GM18499 (cell line): ENCODE measurements at regions not wholly inside any gene's neighbourhood (a gene's known extent, or its start where the extent isn't known, plus 50 kb on each side); places are given as distances from the start of the nearest gene placed in this dataset.
"Not testable (repeated sequence)": the region's sequence is repeated elsewhere in the genome, so short reads cannot be mapped to it uniquely, and the experiment has no call there.

Experiments used
- ATAC-seq: cut with Tn5 transposase; IDR thresholded peaks from one replicate; pipeline ENCODE4 v1.9.1; 2021; ENCODE audit warnings: moderate number of reproducible peaks; ENCODE audit not compliant: insufficient read depth, unreplicated experiment

GRCh38 chr2:122034777-122035176 is 279.3 kb downstream of the TSN start:
- ATAC-seq = no peak

DNA sequence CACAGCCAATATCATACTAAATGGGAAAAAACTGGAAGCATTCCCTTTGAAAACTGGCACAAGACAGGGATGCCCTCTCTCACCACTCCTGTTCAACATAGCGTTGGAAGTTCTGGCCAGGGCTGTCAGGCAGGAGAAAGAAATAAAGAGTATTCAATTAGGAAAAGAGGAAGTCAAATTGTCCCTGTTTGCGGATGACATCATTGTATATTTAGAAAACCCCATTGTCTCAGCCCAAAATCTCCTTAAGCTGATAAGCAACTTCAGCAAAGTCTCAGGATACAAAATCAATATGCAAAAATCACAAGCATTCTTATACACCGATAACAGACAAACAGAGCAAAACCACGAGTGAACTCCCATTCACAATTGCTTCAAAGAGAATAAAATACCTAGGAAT is 283.4 kb downstream of the TSN start:
- not testable (repeated sequence) for ATAC-seq

GRCh38 chr2:122041455-122041854 is 286.0 kb downstream of the TSN start:
- ATAC-seq = no peak

- ATAC-seq = not testable (repeated sequence)
These were observed 296.2 kb downstream of the TSN start for GRCh38 chr2:122051659-122052058.

- ATAC-seq = no peak
These were observed 300.1 kb downstream of the TSN start for GRCh38 chr2:122055521-122055931.

- no peak for ATAC-seq
These were observed 301.4 kb downstream of the TSN start for GRCh38 chr2:122056853-122057252.

DNA sequence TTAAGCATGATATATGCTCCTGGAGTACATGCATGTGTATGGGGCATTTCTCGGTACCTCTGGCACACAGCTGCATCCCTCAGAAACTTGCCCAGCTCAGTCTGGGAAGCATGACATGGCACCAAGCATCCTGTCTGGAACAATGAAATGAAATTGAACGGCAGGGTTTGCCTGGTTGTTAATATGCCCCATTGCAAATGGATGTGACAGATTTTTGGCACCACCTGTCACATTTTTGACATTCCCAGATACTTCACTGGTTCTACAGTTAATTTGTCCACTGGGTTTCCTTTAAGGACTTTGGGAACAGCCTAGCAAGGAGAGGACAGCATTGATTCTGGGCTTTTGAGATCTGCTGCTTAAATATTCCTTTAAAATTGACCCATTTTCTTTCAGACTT is 305.8 kb downstream of the TSN start:
- ATAC-seq = no peak

- no peak for ATAC-seq
These were observed 306.4 kb downstream of the TSN start for GRCh38 chr2:122061831-122062230.

DNA sequence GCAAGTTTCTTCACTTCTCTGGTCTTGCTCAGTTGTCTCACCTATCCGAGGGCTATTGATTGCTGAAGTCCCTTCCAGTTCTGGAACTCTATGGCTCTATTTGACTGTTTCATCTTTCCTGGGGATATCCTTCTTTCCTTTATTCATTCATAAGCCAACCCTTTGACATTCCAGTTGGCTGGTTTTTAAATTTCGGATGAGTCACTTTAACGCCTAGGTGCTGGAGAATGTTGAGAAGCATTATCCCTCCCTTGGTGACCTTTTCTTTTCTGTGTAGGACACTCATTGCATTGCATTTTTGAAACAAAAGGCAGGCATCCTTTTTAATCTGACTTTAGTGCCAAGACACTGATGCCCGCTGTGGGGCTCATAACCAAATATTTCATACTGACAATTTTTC is 307.1 kb downstream of the TSN start:
- no peak for ATAC-seq

GRCh38 chr2:122063716-122064115 is 308.3 kb downstream of the TSN start:
- no peak for ATAC-seq

DNA sequence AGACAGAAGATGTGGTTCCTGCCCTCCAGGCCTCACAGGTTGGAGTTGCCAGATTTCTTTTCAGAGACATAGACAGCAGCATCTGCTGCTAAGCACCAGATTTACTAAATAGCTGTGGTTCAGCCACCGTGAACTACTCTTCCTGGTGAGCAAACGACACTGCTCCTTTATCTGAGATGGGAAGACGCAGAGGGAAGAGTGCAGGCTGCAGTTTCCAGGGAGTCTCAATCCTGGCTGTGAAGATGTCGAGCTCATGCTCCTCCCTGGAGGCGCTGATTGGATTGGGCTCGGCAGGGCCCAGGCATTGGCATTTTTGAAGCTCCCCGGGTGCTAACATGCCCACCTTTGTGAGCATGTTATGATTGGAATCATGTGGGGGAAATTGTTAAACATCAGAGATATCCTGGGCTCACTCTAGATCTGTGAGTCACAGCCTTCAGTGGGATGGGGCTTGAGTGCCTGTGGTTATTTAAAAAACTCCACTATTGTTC is 314.8 kb downstream of the TSN start:
- ATAC-seq = no peak

DNA sequence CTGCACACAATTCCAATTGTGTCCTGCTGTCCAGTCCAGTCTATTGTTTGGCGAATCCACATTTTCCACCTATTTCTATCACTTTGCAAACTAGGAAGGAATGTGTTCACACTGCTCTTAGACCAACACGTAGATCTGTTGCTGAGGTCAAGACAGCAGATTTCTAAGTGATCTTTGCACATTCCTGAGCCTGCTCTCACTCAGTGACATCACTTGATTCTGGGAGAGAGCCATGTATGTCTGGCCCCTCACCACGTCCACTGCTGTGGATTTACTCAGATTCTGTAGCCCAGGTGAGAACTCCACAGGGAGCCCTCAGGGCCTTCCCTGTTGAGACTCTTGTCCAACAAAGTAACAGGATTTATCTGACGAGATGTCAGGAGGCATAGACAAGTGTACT is 317.2 kb downstream of the TSN start:
- no peak for ATAC-seq

DNA sequence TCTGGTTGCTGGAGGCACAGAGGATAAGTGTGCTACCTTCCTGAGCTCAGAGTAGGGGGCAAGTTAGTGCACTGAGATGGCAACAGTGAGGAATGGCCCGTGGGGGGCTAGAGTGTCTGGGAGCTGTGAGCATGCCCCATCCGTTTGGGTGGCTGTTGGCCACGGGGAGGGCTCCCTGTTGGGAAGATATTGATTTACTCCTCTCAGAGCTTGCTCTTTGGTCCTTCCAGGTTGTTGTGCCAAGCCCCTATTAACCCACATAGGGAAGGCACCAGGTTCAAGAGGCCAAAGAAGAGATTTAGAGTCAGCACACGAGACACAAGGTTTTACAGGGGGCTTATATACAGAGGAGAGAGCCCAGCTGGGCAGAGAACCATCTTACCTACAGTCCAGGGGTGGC is 318.8 kb downstream of the TSN start:
- no peak for ATAC-seq

DNA sequence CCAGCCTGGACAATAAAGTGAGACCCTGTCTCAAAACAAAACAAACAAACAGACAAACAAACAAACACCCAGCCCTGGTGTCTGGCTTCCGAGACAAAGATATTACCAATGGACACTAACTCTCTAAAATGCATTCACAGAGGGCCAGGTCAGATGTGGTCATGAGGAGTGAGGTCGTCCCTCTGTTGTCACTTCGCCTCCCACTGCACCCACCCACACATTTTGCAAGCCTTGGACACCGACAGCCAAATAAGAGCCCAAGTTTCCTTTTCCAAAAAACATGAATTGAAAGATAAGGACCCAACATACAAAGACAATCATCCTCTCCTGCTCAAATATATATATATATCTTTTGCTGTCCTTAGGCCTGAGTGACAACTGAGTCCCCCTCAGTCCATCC is 319.9 kb downstream of the TSN start:
- ATAC-seq = no peak

GRCh38 chr2:122077114-122077513 is 321.7 kb downstream of the TSN start:
- ATAC-seq = no peak

DNA sequence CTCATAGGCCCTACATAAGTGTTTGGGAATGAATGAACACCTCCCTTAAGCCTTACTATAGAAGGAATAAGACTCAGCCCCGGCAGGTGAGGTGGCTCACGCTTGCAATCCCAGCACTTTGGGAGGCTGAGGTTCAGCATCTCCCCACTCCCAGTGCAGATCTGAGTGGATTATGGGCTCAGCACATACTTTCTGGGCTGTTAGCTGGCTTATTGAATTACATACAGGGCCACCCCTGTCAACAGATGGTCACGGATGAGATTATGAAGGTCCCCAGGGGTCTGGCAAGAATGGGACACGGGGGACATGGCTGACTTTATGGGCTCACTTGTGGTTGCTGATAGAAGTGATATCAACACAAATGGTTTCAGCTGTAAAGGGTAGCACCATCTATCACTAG is 322.3 kb downstream of the TSN start:
- ATAC-seq = no peak

- ATAC-seq = no peak
These were observed 323.0 kb downstream of the TSN start for GRCh38 chr2:122078451-122078850.

GRCh38 chr2:122079844-122080243 is 324.4 kb downstream of the TSN start:
- ATAC-seq = no peak

GRCh38 chr2:122080316-122080715 is 324.9 kb downstream of the TSN start:
- ATAC-seq = no peak

- ATAC-seq = no peak
These were observed 325.4 kb downstream of the TSN start for GRCh38 chr2:122080871-122081270.

DNA sequence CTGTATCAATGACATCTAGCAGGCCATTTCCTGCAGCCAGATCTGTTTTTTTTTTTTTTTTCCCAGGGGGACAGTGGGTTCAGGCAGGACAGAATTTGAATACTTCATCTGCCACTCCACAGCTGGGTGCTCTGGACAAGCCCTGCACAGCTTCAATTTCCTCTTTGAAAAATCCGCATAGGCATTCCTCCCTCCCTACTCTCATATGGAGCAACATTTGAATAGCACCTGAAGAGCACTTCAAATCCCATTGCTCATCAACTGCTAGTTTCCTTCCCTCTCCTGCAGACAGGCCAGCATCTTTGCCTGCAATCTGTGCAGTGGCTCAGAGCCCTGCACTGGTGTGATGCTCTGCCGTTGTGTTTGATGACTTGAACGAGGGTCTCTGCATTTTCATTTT is 326.3 kb downstream of the TSN start:
- no peak for ATAC-seq

- ATAC-seq = no peak
These were observed 328.0 kb downstream of the TSN start for GRCh38 chr2:122083256-122084048.
